ENCODE measurements at regions not wholly inside any gene's neighbourhood (a gene's known extent, or its start where the extent isn't known, plus 50 kb on each side); places are given as distances from the start of the nearest gene placed in this dataset.

DNA sequence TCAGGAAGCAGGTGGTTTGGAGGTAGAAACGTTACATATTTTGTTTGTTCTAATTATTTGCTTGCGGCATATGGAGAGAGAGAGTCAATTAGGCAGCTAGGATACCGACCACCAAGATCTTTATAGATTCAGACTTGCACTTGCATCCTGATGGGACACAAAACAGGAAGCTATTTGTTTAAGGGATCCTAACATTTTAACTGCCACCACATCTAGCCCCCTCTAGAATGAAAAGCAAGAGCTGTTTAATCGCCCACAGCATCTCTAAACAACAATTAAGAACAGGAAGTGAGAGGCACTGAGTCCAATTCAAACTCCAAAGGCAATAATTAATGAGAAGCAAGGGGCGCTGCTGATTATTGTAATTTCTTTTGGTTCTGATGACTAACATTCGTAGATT is 182.0 kb upstream of the LINC00305 start:
- intact Hi-C loops (cut with micrococcal nuclease) = no loop called here
- ChIA-PET CTCF (no interaction called here), POLR2A (no interaction called here)
- no peaks in the 10 kb centered on the region for H3K36me3 Mint-ChIP-seq (ENCODE audit: low read depth)
- no peaks in the 10 kb centered on the region for H3K4me1 Mint-ChIP-seq
- TF ChIP-seq, protein P1, sequence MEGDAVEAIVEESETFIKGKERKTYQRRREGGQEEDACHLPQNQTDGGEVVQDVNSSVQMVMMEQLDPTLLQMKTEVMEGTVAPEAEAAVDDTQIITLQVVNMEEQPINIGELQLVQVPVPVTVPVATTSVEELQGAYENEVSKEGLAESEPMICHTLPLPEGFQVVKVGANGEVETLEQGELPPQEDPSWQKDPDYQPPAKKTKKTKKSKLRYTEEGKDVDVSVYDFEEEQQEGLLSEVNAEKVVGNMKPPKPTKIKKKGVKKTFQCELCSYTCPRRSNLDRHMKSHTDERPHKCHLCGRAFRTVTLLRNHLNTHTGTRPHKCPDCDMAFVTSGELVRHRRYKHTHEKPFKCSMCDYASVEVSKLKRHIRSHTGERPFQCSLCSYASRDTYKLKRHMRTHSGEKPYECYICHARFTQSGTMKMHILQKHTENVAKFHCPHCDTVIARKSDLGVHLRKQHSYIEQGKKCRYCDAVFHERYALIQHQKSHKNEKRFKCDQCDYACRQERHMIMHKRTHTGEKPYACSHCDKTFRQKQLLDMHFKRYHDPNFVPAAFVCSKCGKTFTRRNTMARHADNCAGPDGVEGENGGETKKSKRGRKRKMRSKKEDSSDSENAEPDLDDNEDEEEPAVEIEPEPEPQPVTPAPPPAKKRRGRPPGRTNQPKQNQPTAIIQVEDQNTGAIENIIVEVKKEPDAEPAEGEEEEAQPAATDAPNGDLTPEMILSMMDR (IDR thresholded peaks at IDR 0.05) = no peak
- H3K9me3 Mint-ChIP-seq = no peaks in the 10 kb centered on the region
- no peak overlapping the region for H3K4me3 Mint-ChIP-seq
- no peak overlapping the region for H3K27ac Mint-ChIP-seq
- ATAC-seq (ENCODE audit: low read depth) = no peak
- H3K27me3 Mint-ChIP-seq = no peaks in the 10 kb centered on the region
- no peak for DNase-seq

DNA sequence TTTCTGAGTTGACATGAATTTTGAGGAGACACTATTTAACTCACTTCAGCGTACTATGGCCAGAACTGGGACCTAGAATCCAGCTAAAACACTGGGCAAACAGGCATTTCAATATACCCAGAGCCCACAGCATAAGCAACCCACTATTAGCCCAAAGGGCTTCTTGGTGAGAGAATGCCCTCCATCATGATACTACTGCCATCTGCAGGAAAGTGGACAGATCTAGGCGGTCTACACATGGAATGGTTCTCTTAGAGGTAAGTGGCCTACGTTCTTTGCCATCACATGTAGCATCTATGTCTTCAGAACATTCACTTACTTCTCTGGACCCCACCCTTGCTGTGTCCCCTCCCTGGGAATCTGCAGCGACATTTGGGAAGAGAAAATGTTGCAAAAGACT is 181.3 kb upstream of the LINC00305 start:
- intact Hi-C loops (cut with micrococcal nuclease) = no loop called here
- ChIA-PET POLR2A (no interaction called here), CTCF (no interaction called here)
- ATAC-seq (ENCODE audit: low read depth) (no peak), DNase-seq (no peak)
- no peaks in the 10 kb centered on the region for H3K4me1 Mint-ChIP-seq
- no peaks in the 10 kb centered on the region for H3K27me3 Mint-ChIP-seq
- H3K27ac Mint-ChIP-seq = no peak overlapping the region
- no peak overlapping the region for H3K4me3 Mint-ChIP-seq
- H3K36me3 Mint-ChIP-seq (ENCODE audit: low read depth) = no peaks in the 10 kb centered on the region
- TF ChIP-seq, protein P1 (IDR thresholded peaks at IDR 0.05) = no peak
- H3K9me3 Mint-ChIP-seq = no peaks in the 10 kb centered on the region

DNA sequence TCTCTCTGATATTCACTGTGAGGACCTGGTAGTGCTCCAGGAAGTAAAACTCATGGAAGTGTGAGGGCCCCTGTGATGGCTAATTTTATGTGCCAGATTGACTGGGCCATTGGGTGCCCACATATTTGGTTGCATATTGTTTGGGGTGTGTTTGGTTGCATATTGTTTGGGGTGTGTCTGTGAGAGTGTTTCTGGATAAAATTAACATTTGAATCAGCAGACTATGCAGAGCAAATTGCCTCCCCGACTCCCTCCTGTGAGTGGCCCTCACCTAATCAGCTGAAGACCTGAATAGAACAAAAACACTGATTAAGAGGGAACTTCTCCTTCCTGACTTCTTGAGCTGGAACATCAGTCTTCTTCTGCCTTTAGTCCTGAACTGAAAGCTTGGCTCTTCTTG is 173.3 kb upstream of the LINC00305 start:
- H3K36me3 Mint-ChIP-seq (ENCODE audit: low read depth) = no peaks in the 10 kb centered on the region
- TF ChIP-seq, protein P1 (IDR thresholded peaks at IDR 0.05) = no peak
- H3K27ac Mint-ChIP-seq = no peak overlapping the region
- CTCF ChIA-PET = no interaction called here
- intact Hi-C loops (cut with micrococcal nuclease) = no loop called here
- H3K4me1 Mint-ChIP-seq = peaks cover 18% of the 10 kb centered on the region
- ATAC-seq (ENCODE audit: low read depth) (no peak), DNase-seq (no peak)
- H3K27me3 Mint-ChIP-seq = no peaks in the 10 kb centered on the region
- POLR2A ChIA-PET = no interaction called here
- H3K9me3 Mint-ChIP-seq = peaks cover 3% of the 10 kb centered on the region
- no peak overlapping the region for H3K4me3 Mint-ChIP-seq

DNA sequence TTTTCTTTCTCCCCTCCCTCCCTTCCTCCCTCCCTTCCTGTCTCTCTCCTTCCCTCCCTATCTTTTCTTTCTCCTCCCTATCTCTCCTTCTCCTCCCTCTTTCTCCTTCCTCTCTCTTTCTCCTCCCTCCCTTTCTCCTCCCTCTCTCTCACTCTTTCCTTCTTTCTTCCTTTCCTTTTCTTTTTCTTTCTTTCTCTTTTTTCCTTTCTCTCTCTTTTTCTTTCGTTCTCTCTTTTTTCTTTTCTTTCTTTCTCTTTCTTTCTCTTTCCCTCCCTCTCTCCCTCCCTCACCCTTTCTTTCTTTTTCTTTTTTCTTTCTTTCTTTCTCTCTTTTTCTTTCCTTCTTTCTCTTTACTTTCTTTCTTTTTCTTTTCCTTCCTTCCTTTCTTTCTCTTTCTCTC is 169.7 kb upstream of the LINC00305 start:
- ChIA-PET POLR2A (no interaction called here), CTCF (no interaction called here)
- Mint-ChIP-seq H3K36me3 (ENCODE audit: low read depth) (no peaks in the 10 kb centered on the region), H3K27ac (no peak overlapping the region), H3K4me3 (no peak overlapping the region), H3K9me3 (peaks cover 13% of the 10 kb centered on the region), H3K27me3 (no peaks in the 10 kb centered on the region), H3K4me1 (peaks cover 14% of the 10 kb centered on the region)
- DNase-seq (no peak), ATAC-seq (ENCODE audit: low read depth) (no peak)
- TF ChIP-seq, protein P1 (IDR thresholded peaks at IDR 0.05) = peak; percentile 42
- intact Hi-C loops (cut with micrococcal nuclease) = no loop called here

DNA sequence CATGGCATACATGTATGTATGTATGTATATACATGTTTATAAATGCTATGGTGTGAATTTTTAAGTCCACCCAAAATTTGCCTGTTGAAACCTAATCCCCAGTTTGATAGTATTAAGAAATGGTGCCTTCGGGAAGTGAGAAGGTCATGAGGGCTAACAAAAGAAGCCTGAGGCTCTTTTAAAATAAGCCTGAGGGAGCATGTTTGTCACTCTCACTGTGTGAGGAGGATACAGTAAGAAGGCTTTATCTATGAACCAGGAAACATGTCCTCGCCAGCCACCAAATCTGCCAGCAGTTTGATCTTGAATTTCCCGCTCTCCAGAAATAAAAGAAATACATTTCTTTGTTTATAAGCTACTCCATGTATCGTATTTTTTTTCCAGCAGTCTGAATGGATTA is 163.0 kb upstream of the LINC00305 start:
- intact Hi-C loops (cut with micrococcal nuclease) = no loop called here
- no peak overlapping the region for H3K4me3 Mint-ChIP-seq
- ATAC-seq (ENCODE audit: low read depth) (no peak), DNase-seq (no peak)
- CTCF ChIA-PET = no interaction called here
- no peaks in the 10 kb centered on the region for H3K36me3 Mint-ChIP-seq (ENCODE audit: low read depth)
- H3K4me1 Mint-ChIP-seq = no peaks in the 10 kb centered on the region
- no peak overlapping the region for H3K27ac Mint-ChIP-seq
- H3K27me3 Mint-ChIP-seq = no peaks in the 10 kb centered on the region
- TF ChIP-seq, protein P1 (IDR thresholded peaks at IDR 0.05) = no peak
- POLR2A ChIA-PET = no interaction called here
- H3K9me3 Mint-ChIP-seq = peaks cover 7% of the 10 kb centered on the region
